GM23248 (cell line): ENCODE measurements at regions not wholly inside any gene's neighbourhood (a gene's known extent, or its start where the extent isn't known, plus 50 kb on each side); places are given as distances from the start of the nearest gene placed in this dataset.

ENCODE experiments used
- EZH2 ChIP-seq: fragments of 200-600 bp; sonication (generic); IDR thresholded peaks from 2 replicates; pipeline ENCODE4 v1.6.1; 2018; ENCODE audit warnings: antibody characterized with exemption, mild to moderate bottlenecking; ENCODE audit not compliant: insufficient read depth, poor library complexity, severe bottlenecking
- EZH2phosphoT487 ChIP-seq: fragments of 200-600 bp; sonication (generic); IDR thresholded peaks from 2 replicates; pipeline ENCODE4 v1.6.1; 2018; ENCODE audit warnings: antibody characterized with exemption, moderate library complexity, mild to moderate bottlenecking, low read depth; ENCODE audit not compliant: insufficient read depth

DNA sequence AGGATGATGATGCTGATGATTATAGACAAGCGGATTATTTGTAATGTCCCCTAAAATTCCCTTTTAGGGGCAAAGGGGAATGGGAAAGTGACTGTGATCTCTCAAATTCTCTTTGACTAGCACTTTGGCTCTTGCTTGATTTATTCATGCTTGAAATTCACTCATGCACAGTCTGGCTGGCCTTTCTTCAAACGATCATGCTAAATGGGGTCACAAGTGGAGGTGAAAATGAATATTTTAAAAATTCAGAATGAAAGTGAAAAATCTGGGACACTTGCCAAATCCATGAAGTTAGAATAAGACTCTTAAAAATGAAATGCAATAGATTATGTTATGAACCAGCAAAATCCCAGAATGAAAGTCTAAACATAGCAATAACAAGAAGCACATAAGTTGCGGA, 173.4 kb upstream of the RAI2 start:
- no peak for TF ChIP-seq EZH2
- no peak for TF ChIP-seq EZH2phosphoT487
